ENCODE measurements at regions not wholly inside any gene's neighbourhood (a gene's known extent, or its start where the extent isn't known, plus 50 kb on each side); places are given as distances from the start of the nearest gene placed in this dataset.

DNA sequence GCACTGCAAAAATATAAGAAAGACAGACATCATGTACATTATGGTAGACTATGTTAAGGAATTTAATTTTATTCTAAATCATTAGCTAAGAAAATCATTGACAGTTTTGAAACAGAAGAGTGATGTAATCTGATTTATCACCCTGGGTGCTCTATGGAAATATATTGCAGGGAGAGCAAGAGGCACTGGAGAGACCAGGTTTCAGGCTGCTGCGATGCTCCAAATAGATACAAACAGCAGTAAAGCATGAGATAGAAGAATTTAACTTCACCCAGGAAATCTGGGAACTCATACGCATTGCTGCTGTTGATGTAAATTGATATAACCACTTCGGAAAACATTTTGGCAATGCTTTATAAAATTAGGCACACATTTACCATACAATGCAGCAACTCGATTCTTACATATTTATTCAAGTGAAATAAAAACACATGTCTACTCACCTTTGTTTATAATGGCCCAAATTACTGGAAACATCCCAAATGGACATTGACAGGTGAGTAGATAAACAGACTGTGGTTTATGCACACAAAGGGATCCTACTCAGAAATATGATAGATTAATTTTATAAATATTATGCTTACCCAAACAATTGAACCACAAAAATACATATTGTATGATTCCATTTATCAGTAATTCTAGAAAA is 535.1 kb upstream of the CHORDC1 start:
- Histone ChIP-seq H3K4me2 (replicated peaks; ENCODE audit: low read depth, low read length, poor library complexity, severe bottlenecking) (no peak overlapping the region), H3K79me2 (ENCODE audit: control insufficient read depth, insufficient read depth, low read length) (no peaks in the 10 kb centered on the region), H2AFZ (ENCODE audit: insufficient read depth, low read depth, low read length, poor library complexity, severe bottlenecking) (no peak overlapping the region), H3K27ac (ENCODE audit: low read length in 2 of 2) (no peak overlapping the region), H3K27me3 (replicated peaks in 1 of 4; ENCODE audit: control extremely low read depth in 1 of 4, control insufficient read depth in 3 of 4, insufficient read depth in 4 of 4, low read length in 3 of 4) (no peaks in the 10 kb centered on the region), H3K4me1 (ENCODE audit: control insufficient read depth in 2 of 2, insufficient read depth in 2 of 2, low read length in 2 of 2) (no peaks in the 10 kb centered on the region), H4K20me1 (ENCODE audit: control insufficient read depth, insufficient read depth, low read length, poor library complexity, severe bottlenecking) (no peaks in the 10 kb centered on the region), H3K9me3 (ENCODE audit: control extremely low read depth in 1 of 3, control insufficient read depth in 2 of 3, insufficient read depth in 1 of 3, low read length in 2 of 3) (no peaks in the 10 kb centered on the region), H3K9ac (ENCODE audit: low read length) (no peak overlapping the region), H3K4me3 (ENCODE audit: control extremely low read depth in 1 of 5, extremely low read depth in 1 of 5, insufficient read depth in 1 of 5, low read depth in 2 of 5, low read length in 4 of 5) (no peak overlapping the region), H3K36me3 (replicated peaks in 1 of 2; ENCODE audit: control extremely low read depth in 1 of 2, control insufficient read depth in 1 of 2, extremely low read depth in 1 of 2, insufficient read depth in 2 of 2, low read length in 1 of 2) (no peaks in the 10 kb centered on the region)
- H3K4me3 Mint-ChIP-seq = no peak overlapping the region
- 67% methylated on average over 1 of the region's 4 CpGs for WGBS (ENCODE audit: insufficient coverage)
- POLR2A ChIA-PET = no interaction called here
- no peaks in the 10 kb centered on the region for H3K9me3 Mint-ChIP-seq (ENCODE audit: insufficient read depth)
- H3K4me1 Mint-ChIP-seq = no peaks in the 10 kb centered on the region
- no peak overlapping the region for H3K27ac Mint-ChIP-seq
- CTCF ChIA-PET = no interaction called here
- H3K27me3 Mint-ChIP-seq = no peaks in the 10 kb centered on the region
- TF ChIP-seq EZH2 (IDR thresholded peaks at IDR 0.05; ENCODE audit: borderline replicate concordance, insufficient read depth, low read depth, low read length, poor library complexity, severe bottlenecking) = no peak
- TF ChIP-seq CTCF (IDR thresholded peaks at IDR 0.05) = no peak
- intact Hi-C loops (cut with micrococcal nuclease) = no loop called here
- DNase-seq (no peak), ATAC-seq (ENCODE audit: low read depth) (no peak)

- no peak for ATAC-seq (ENCODE audit: low read depth)
- Histone ChIP-seq H3K4me2 (replicated peaks; ENCODE audit: low read depth, low read length, poor library complexity, severe bottlenecking) (no peak overlapping the region), H2AFZ (ENCODE audit: insufficient read depth, low read depth, low read length, poor library complexity, severe bottlenecking) (no peak overlapping the region), H3K27ac (ENCODE audit: low read length in 2 of 2) (no peak overlapping the region), H3K79me2 (ENCODE audit: control insufficient read depth, insufficient read depth, low read length) (no peaks in the 10 kb centered on the region), H3K4me1 (ENCODE audit: control insufficient read depth in 2 of 2, insufficient read depth in 2 of 2, low read length in 2 of 2) (no peaks in the 10 kb centered on the region), H4K20me1 (ENCODE audit: control insufficient read depth, insufficient read depth, low read length, poor library complexity, severe bottlenecking) (no peaks in the 10 kb centered on the region), H3K36me3 (replicated peaks in 1 of 2; ENCODE audit: control extremely low read depth in 1 of 2, control insufficient read depth in 1 of 2, extremely low read depth in 1 of 2, insufficient read depth in 2 of 2, low read length in 1 of 2) (no peaks in the 10 kb centered on the region), H3K27me3 (replicated peaks in 1 of 4; ENCODE audit: control extremely low read depth in 1 of 4, control insufficient read depth in 3 of 4, insufficient read depth in 4 of 4, low read length in 3 of 4) (no peaks in the 10 kb centered on the region), H3K9ac (ENCODE audit: low read length) (no peak overlapping the region), H3K4me3 (ENCODE audit: control extremely low read depth in 1 of 5, extremely low read depth in 1 of 5, insufficient read depth in 1 of 5, low read depth in 2 of 5, low read length in 4 of 5) (no peak overlapping the region), H3K9me3 (ENCODE audit: control extremely low read depth in 1 of 3, control insufficient read depth in 2 of 3, insufficient read depth in 1 of 3, low read length in 2 of 3) (no peaks in the 10 kb centered on the region)
- WGBS (ENCODE audit: insufficient coverage) = no CpG with 5 or more reads among the region's 1 CpG
- no peak for DNase-seq
- H3K27me3 Mint-ChIP-seq = no peaks in the 10 kb centered on the region
- no peak overlapping the region for H3K27ac Mint-ChIP-seq
- intact Hi-C loops (cut with micrococcal nuclease) = no loop called here
- peaks cover 2% of the 10 kb centered on the region for H3K9me3 Mint-ChIP-seq (ENCODE audit: insufficient read depth)
- CTCF ChIA-PET = no interaction called here
- no peak overlapping the region for H3K4me3 Mint-ChIP-seq
- no peak for TF ChIP-seq CTCF (IDR thresholded peaks at IDR 0.05)
- TF ChIP-seq EZH2 (IDR thresholded peaks at IDR 0.05; ENCODE audit: borderline replicate concordance, insufficient read depth, low read depth, low read length, poor library complexity, severe bottlenecking) = no peak
- H3K4me1 Mint-ChIP-seq = no peaks in the 10 kb centered on the region
- POLR2A ChIA-PET = no interaction called here
Measured at GRCh38 chr11:90756617-90757016, 533.8 kb upstream of the CHORDC1 start.
